ENCODE measurements at regions not wholly inside any gene's neighbourhood (a gene's known extent, or its start where the extent isn't known, plus 50 kb on each side); places are given as distances from the start of the nearest gene placed in this dataset.

- DNase-seq, result no peak
Measured at GRCh38 chr2:23069923-23070322, 315.1 kb upstream of the KLHL29 start.

- DNase-seq, result no peak
Measured at GRCh38 chr2:23073056-23073455, 311.9 kb upstream of the KLHL29 start.

- no peak for DNase-seq
Measured at GRCh38 chr2:23073671-23074070, 311.3 kb upstream of the KLHL29 start.

GRCh38 chr2:23077596-23077995 lies 307.4 kb upstream of the KLHL29 start:
- no peak for DNase-seq

- DNase-seq, result no peak
Measured at GRCh38 chr2:23078784-23079434, 306.1 kb upstream of the KLHL29 start.

GRCh38 chr2:23083966-23084365 lies 301.0 kb upstream of the KLHL29 start:
- no peak for DNase-seq

- no peak for DNase-seq
Measured at GRCh38 chr2:23091019-23091418, 294.0 kb upstream of the KLHL29 start.

- no peak for DNase-seq
Measured at GRCh38 chr2:23091900-23092299, 293.1 kb upstream of the KLHL29 start.

GRCh38 chr2:23092831-23093230 lies 292.1 kb upstream of the KLHL29 start:
- no peak for DNase-seq

- no peak for DNase-seq
Measured at GRCh38 chr2:23093513-23093912, 291.5 kb upstream of the KLHL29 start.

- no peak for DNase-seq
Measured at GRCh38 chr2:23096906-23097602, 287.9 kb upstream of the KLHL29 start.

- no peak for DNase-seq
Measured at GRCh38 chr2:23100406-23100805, 284.6 kb upstream of the KLHL29 start.

- no peak for DNase-seq
Measured at GRCh38 chr2:23106242-23106785, 278.7 kb upstream of the KLHL29 start.

GRCh38 chr2:23107327-23107941 lies 277.5 kb upstream of the KLHL29 start:
- no peak for DNase-seq

GRCh38 chr2:23111263-23111662 lies 273.7 kb upstream of the KLHL29 start:
- DNase-seq, result no peak

GRCh38 chr2:23112517-23112916 lies 272.5 kb upstream of the KLHL29 start:
- DNase-seq, result no peak

- DNase-seq, result no peak
Measured at GRCh38 chr2:23114299-23114698, 270.7 kb upstream of the KLHL29 start.

GRCh38 chr2:23118313-23118712 lies 266.7 kb upstream of the KLHL29 start:
- no peak for DNase-seq

- no peak for DNase-seq
Measured at GRCh38 chr2:23118894-23119293, 266.1 kb upstream of the KLHL29 start.

- no peak for DNase-seq
Measured at GRCh38 chr2:23120161-23120560, 264.8 kb upstream of the KLHL29 start.

GRCh38 chr2:23121968-23122648 lies 262.9 kb upstream of the KLHL29 start:
- DNase-seq, result no peak

GRCh38 chr2:23122681-23123215 lies 262.2 kb upstream of the KLHL29 start:
- no peak for DNase-seq

- DNase-seq, result no peak
Measured at GRCh38 chr2:23123686-23124085, 261.3 kb upstream of the KLHL29 start.
